Endodermal cell (in vitro differentiated cells): ENCODE measurements at regions not wholly inside any gene's neighbourhood (a gene's known extent, or its start where the extent isn't known, plus 50 kb on each side); places are given as distances from the start of the nearest gene placed in this dataset.
"Not testable (repeated sequence)": the region's sequence is repeated elsewhere in the genome, so short reads cannot be mapped to it uniquely, and the experiment has no call there.

Experiments used
- DNase-seq: peaks from one replicate; pipeline ENCODE4 v3.0.0-alpha.2; 2017
- H3K27ac ChIP-seq: 2 replicates; pipeline ENCODE4 v1.5.1; 2013; ENCODE audit warnings: mild to moderate bottlenecking, low read depth, low read length, moderate library complexity
- H3K27me3 ChIP-seq: 2 replicates; pipeline ENCODE4 v1.6.1; 2013; ENCODE audit warnings: mild to moderate bottlenecking, low read length, moderate library complexity; ENCODE audit not compliant: insufficient read depth, control insufficient read depth, poor library complexity, severe bottlenecking
- H3K36me3 ChIP-seq: 2 replicates; pipeline ENCODE4 v1.7.0; 2013; ENCODE audit warnings: mild to moderate bottlenecking, low read length, moderate library complexity; ENCODE audit not compliant: control insufficient read depth, insufficient read depth
- H3K4me1 ChIP-seq: one replicate; pipeline ENCODE4 v1.7.0; 2013; ENCODE audit warnings: low read length; ENCODE audit not compliant: control insufficient read depth, insufficient read depth
- H3K4me3 ChIP-seq: 2 replicates; pipeline ENCODE4 v1.5.1; 2013; ENCODE audit warnings: mild to moderate bottlenecking, low read length, moderate library complexity
- H3K9ac ChIP-seq: 2 replicates; pipeline ENCODE4 v1.6.1; 2013; ENCODE audit warnings: mild to moderate bottlenecking, low read length, moderate library complexity; ENCODE audit not compliant: poor library complexity, severe bottlenecking; ENCODE audit errors: extremely low read depth
- H3K9me3 ChIP-seq: 2 replicates; pipeline ENCODE4 v1.6.1; 2013; ENCODE audit warnings: mild to moderate bottlenecking, low read length, moderate library complexity; ENCODE audit not compliant: control insufficient read depth
- H3K27ac Mint-ChIP-seq: 2 replicates; pipeline ENCODE4 v1.8.0; 2020; ENCODE audit warnings: mixed read lengths
- H3K27me3 Mint-ChIP-seq: 2 replicates; pipeline ENCODE4 v1.8.0; 2021; ENCODE audit warnings: mild to moderate bottlenecking, mixed read lengths; ENCODE audit not compliant: insufficient read depth
- H3K36me3 Mint-ChIP-seq: 2 replicates; pipeline ENCODE4 v1.8.0; 2020; ENCODE audit warnings: low read depth, mixed read lengths
- H3K4me1 Mint-ChIP-seq: 2 replicates; pipeline ENCODE4 v1.8.0; 2020; ENCODE audit warnings: mixed read lengths
- H3K4me3 Mint-ChIP-seq: 2 replicates; pipeline ENCODE4 v1.8.0; 2020; ENCODE audit warnings: mild to moderate bottlenecking, moderate library complexity, mixed read lengths
- H3K9me3 Mint-ChIP-seq: 2 replicates; pipeline ENCODE4 v1.8.0; 2020; ENCODE audit warnings: mild to moderate bottlenecking, mixed read lengths
- CTCF ChIP-seq: fragments of 200-600 bp; sonication (generic); conservative IDR thresholded peaks from 2 replicates; pipeline ENCODE4 v1.5.0; 2021; ENCODE audit warnings: antibody characterized with exemption, mild to moderate bottlenecking
- WGBS, 2 experiments: methylation state at CpG; one replicate each; pipeline versions ENCODE4 v1.1.5 to v1.1.7; 2013; ENCODE audit warnings: missing lambda C conversion rate in 2 of 2, mixed read lengths in 1 of 2; ENCODE audit not compliant: insufficient coverage in 1 of 2, insufficient read length in 1 of 2; 5-methylcytosine and 5-hydroxymethylcytosine counted together

DNA sequence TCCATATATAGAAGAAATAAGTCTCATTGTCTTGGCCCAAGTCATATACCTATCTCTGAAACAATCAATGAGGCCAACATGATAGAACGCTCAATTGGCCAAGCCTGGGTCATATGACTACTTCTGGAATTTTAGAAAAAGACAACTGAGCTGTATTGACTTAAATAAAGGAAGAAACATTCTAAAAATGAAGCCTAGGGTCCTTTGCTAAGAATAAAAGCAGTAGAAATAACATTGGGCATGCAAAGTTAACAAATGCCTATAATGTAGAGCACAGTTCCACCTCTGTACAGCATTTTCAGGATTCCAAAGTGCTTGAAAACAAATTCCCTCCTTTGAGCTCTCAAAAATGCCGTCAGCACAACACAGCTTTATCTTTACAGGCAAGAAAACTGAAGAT lies 391.8 kb downstream of the PRELID2 start:
- Mint-ChIP-seq H3K36me3 (no peaks in the 10 kb centered on the region), H3K4me1 (no peaks in the 10 kb centered on the region), H3K27ac (no peak overlapping the region), H3K4me3 (no peak overlapping the region), H3K9me3 (peaks cover 4% of the 10 kb centered on the region), H3K27me3 (no peaks in the 10 kb centered on the region)
- no peaks in the 10 kb centered on the region for H3K27me3 ChIP-seq
- no peak for DNase-seq
- H3K9ac ChIP-seq: no peak overlapping the region
- H3K4me3 ChIP-seq: no peak overlapping the region
- WGBS, 2 experiments: 88 to 100% methylated on average over 2 of the region's 2 CpGs
- no peaks in the 10 kb centered on the region for H3K9me3 ChIP-seq
- TF ChIP-seq CTCF: no peak
- H3K36me3 ChIP-seq: no peaks in the 10 kb centered on the region
- H3K27ac ChIP-seq: no peak overlapping the region
- no peaks in the 10 kb centered on the region for H3K4me1 ChIP-seq

GRCh38 chr5:145442661-145443060 lies 392.5 kb downstream of the PRELID2 start:
- not testable (repeated sequence) for H3K36me3 Mint-ChIP-seq, H3K27ac ChIP-seq
- WGBS, 2 experiments: 92 to 100% methylated on average over 1 to 6 of the region's 6 CpGs

GRCh38 chr5:145441228-145441627 lies 393.9 kb downstream of the PRELID2 start:
- Histone ChIP-seq H3K27ac (no peak overlapping the region), H3K27me3 (no peaks in the 10 kb centered on the region)

More at GRCh38 chr5:145442661-145443060, 392.5 kb downstream of the PRELID2 start:
- not testable (repeated sequence) for H3K4me3 Mint-ChIP-seq, H3K4me1 ChIP-seq, H3K9me3 ChIP-seq, H3K9ac ChIP-seq, H3K9me3 Mint-ChIP-seq, H3K4me3 ChIP-seq, H3K27me3 ChIP-seq, H3K4me1 Mint-ChIP-seq, H3K27ac Mint-ChIP-seq, H3K36me3 ChIP-seq, H3K27me3 Mint-ChIP-seq, DNase-seq

More at GRCh38 chr5:145441228-145441627, 393.9 kb downstream of the PRELID2 start:
- H3K27me3 Mint-ChIP-seq: no peaks in the 10 kb centered on the region
- H3K36me3 Mint-ChIP-seq: no peaks in the 10 kb centered on the region
- no peaks in the 10 kb centered on the region for H3K36me3 ChIP-seq
- H3K27ac Mint-ChIP-seq: no peak overlapping the region
- no peaks in the 10 kb centered on the region for H3K9me3 ChIP-seq
- TF ChIP-seq CTCF: no peak
- peaks cover 4% of the 10 kb centered on the region for H3K9me3 Mint-ChIP-seq
- no peak overlapping the region for H3K4me3 Mint-ChIP-seq
- H3K4me1 ChIP-seq: no peaks in the 10 kb centered on the region
- H3K4me1 Mint-ChIP-seq: no peaks in the 10 kb centered on the region
- H3K9ac ChIP-seq: no peak overlapping the region
- DNase-seq: no peak
- no peak overlapping the region for H3K4me3 ChIP-seq
